ENCODE measurements at regions not wholly inside any gene's neighbourhood (a gene's known extent, or its start where the extent isn't known, plus 50 kb on each side); places are given as distances from the start of the nearest gene placed in this dataset.

- no peak for DNase-seq
These were observed 201.6 kb upstream of the SGK1 start for GRCh38 chr6:134519465-134519864.

DNA sequence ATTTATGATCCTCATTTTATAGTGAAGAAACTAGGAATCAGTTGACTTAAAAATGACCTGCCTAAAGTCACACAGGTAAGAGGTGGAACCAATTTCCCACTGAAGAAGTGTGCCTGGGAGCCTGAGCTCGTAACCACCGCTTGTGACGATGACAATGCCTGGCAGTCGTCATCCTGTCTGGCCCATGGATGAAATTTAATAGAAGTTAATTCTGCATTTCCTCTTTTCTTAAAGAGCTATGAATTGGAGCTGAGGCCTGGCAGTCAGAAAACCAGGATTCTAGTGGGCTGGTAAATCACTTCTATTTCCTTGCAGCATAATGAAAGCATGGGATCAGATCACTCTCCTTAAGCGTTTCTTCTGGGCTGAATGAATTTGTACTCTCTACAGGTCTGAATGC, 200.0 kb upstream of the SGK1 start:
- DNase-seq = no peak

- DNase-seq = no peak
These were observed 199.3 kb upstream of the SGK1 start for GRCh38 chr6:134517145-134517658.

- no peak for DNase-seq
These were observed 198.7 kb upstream of the SGK1 start for GRCh38 chr6:134516582-134516981.

DNA sequence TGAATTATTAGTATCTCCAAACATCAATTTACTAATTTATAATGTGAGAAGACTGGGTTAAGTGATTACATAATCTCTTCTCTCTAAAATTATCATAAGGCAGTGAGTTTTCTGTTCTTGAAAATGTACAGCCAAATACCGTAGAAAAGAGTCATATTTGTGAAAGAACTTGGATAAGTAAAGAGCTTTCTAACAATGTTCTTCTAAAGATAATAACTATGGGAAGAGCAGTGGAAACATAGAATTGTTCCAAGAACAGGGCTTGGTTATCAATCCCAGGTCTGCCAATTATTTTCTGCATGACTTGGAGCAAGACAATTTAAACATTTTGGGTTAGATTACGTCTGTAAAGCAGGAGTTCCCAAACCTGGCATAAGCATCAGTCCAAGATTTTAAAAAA, 198.1 kb upstream of the SGK1 start:
- DNase-seq = no peak

DNA sequence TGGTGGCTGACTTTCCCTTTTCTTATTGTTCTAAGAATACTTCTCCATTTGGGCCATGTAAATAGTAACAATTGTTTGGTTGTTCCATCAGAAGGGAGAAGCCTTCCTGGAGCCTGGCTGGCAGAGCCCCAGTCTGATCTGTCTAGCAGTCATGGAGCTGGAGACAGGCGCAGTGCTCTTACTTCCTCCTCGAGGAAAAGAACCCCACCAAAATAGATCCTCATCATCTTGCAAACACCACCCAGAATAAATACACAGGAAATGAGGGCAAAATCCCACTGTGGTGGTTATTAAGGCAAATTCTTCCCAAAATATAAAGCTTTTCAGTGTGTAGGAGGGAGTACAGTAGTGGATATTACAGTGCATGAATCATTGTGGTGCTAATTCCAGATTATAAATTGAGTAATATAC, 195.1 kb upstream of the SGK1 start:
- DNase-seq = no peak

GRCh38 chr6:134511984-134512683, 194.2 kb upstream of the SGK1 start:
- DNase-seq = no peak

GRCh38 chr6:134510920-134511319, 193.0 kb upstream of the SGK1 start:
- no peak for DNase-seq

- no peak for DNase-seq
These were observed 192.2 kb upstream of the SGK1 start for GRCh38 chr6:134510142-134510541.

- no peak for DNase-seq
These were observed 191.1 kb upstream of the SGK1 start for GRCh38 chr6:134508862-134509498.

DNA sequence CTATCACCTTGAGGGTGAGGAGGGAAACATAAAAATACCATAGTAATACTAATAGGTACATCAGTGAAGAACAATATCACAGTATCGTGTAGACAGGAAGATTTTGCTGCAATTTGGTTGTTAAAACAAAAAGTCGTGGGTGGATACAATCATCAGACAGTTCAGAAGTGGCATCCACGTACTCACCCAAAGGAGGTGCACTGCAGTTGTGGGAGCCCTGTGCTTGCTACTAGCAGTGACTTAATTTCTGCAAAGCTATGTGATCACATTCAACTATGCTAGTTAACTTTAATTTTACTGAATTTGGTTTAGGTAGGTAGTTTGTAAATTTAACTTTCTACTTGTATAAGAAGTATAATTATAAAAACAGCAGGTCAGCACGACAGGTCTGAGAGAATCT, 188.2 kb upstream of the SGK1 start:
- DNase-seq = no peak

GRCh38 chr6:134503585-134504281, 185.8 kb upstream of the SGK1 start:
- no peak for DNase-seq

- no peak for DNase-seq
These were observed 185.0 kb upstream of the SGK1 start for GRCh38 chr6:134502614-134503549.

DNA sequence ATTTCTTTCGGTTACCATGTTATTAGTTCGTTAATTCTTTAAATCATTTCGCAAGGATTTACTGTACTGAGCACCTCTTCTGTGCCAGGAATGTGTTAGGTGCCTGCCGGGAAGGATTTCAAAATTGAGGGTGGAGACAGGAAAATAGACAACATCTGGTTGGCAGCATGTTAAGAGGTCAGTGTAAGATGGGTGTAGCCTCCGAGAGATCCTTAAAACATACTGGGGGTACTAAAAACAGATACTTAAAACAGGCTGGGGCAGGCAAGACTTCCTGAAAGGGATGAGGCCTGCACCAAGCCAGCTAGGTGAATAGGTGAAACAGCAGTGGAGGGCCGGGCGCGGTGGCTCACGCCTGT, 178.0 kb upstream of the SGK1 start:
- no peak for DNase-seq

DNA sequence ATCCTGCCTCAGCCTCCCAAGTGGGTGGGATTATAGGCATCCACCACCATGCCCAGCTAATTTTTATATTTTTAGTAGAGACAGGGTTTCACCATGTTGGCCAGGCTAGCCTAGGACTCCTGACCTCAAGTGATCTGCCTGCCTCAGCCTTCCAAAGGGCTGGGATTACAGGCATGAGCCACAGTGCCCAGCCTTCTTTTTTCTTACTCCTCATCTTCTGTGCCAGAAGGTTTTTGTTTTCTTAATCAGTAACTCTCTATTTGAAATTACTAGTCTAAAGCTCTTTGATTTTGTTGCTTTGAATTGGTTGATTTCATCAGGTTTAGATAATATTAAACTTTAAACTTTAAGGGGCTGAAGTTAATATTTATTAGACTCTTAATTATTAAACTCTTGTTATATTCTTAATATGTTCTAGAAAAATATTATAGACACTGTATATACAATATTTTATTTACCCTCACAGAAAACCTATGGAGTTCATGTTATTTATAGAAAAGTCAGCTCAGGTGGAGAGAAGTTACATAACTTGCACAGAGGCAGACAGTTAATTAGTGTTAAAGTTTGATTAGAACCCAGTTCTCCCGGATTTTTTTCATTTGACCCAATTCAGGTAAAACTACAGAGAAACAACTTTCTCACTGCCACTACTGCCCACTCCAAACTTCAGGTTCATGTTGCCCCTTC, 177.4 kb upstream of the SGK1 start:
- DNase-seq = no peak

DNA sequence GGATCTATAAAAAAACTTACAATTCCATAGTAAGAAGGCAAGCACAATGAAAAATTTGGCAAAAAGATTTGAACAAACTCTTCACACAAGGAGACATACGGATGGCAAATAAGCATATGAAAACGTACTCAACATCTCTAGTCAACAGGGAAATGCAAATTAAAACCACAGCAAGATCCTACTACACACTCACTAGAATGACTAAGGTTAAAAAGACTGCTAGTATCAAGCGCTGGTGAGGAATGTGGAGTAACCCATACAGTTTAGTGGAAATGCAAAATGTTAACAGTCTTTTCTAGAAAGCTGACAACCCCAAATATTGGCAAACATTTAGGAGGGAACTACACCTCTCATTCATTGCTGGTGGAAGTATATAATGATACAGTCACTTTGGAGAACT, 175.9 kb upstream of the SGK1 start:
- peak in 1 of 2 experiments; percentile 15 for DNase-seq

DNA sequence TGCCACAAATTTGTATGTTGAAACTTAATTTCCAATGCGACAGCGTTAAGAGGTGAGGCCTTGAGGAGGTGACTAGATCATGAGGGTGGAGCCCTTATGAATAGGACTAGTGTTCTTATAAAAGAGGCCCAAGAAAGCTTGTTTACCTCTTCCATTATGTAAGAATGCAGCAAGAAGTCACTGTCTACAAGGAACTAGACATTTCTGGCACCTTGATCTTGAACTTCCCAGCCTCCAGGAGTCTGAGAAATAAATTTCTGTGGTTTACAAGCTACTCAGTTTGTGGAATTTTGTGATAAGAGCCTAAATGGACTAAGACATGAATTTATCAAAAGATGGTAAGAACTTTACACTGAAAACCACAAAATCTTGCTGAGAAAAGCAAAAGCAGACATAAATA, 173.6 kb upstream of the SGK1 start:
- DNase-seq = no peak

- no peak for DNase-seq
These were observed 164.8 kb upstream of the SGK1 start for GRCh38 chr6:134482593-134483270.

DNA sequence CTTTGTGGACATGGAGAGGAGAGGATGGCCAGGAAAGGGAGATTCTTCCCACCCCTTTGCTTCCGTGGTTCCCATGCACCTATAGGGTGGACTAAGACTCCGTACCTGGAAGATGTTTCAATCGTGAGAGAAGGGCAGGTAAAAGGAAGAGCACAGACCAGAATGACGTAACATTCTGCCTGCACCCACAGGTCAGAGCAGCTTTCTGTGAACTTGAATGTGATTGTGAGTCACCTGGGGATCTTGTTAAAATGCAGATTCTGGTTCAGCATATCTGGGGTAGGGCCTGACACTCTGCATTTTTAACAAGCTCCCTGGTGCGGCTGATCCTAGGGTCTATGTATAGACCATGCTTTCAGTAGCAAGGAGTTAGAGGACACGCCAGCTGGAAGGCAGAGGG, 164.1 kb upstream of the SGK1 start:
- no peak for DNase-seq

DNA sequence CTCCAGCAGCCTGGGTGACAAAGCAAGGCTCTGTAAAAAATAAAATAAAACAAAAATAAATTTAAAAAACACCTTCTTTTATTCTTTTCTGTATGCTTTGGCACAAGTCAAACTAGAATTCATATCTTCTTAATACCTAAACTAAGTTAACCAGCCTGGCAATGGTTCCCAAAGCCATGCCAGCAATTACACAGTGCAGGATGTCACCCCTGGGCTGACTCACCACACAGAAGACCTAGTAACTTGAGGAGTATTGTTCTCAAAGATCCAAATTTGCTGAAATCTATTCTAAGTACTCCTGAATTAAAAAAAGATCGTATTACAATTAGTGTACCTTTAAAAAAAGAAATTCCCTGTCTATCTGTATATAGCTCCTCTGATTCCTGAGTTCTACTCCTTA, 162.7 kb upstream of the SGK1 start:
- no peak for DNase-seq

DNA sequence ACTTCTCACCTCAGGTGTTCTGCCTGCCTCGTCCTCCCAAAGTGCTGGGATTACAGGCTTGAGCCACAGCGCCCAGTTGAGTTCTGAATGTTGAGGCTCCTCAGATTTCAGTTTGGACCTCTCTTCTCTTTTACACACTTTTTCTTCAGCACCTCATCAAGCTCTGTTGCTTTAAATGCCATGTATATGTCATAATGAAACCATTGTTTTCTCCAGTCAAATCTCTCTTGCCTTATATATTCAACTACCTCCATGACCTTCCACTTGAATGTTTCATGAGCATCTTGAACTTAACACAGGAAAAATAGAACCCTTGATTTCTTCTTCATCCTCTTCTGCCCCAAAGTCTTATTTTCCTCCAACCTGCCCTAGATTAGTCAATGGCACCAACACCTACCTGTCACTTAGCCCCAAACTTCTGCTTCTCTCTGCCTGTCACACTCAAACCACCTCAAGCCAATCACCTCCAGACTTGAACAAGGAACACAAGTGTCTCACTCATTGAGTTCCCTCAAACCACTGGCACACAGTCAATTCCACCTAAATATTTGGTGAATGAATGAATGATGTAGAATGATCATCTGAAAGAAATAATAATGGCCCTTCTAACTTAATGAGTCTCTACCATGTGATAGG, 161.0 kb upstream of the SGK1 start:
- no peak for DNase-seq
